Esophagus muscularis mucosa (tissue), 4 donors: ENCODE measurements at regions not wholly inside any gene's neighbourhood (a gene's known extent, or its start where the extent isn't known, plus 50 kb on each side); places are given as distances from the start of the nearest gene placed in this dataset.

ENCODE experiments used
- DNase-seq: peaks from one replicate; pipeline ENCODE4 v3.0.0-alpha.2; 2017; ENCODE audit errors: extremely low spot score
- H3K27ac ChIP-seq, 4 donors: fragments of 200-600 bp; sonication (generic); replicated peaks in 1 of 4; 1 replicate in 3 of 4; 2 replicates in 1 of 4; pipeline ENCODE4 v1.5.1; 2016 to 2019; ENCODE audit warnings: mild to moderate bottlenecking in 1 of 4
- H3K27me3 ChIP-seq, 4 donors: fragments of 200-600 bp; sonication (generic); one replicate each; pipeline versions ENCODE4 v1.5.1 to v1.6.0; 2016 to 2019
- H3K36me3 ChIP-seq, 4 donors: fragments of 200-600 bp; sonication (generic); one replicate each; pipeline ENCODE4 v1.5.1; 2016 to 2019
- H3K4me1 ChIP-seq, 4 donors: fragments of 200-600 bp; sonication (generic); one replicate each; pipeline ENCODE4 v1.5.1; 2016 to 2019
- H3K4me3 ChIP-seq, 4 donors: fragments of 200-600 bp; sonication (generic); 1 replicate in 2 of 4; 2 replicates in 2 of 4; pipeline ENCODE4 v1.5.1; 2016 to 2019; ENCODE audit warnings: mild to moderate bottlenecking in 4 of 4, moderate library complexity in 1 of 4
- H3K9me3 ChIP-seq, 4 donors: fragments of 200-600 bp; sonication (generic); 1 replicate in 3 of 4; 2 replicates in 1 of 4; pipeline ENCODE4 v1.5.1; 2016 to 2019
- EP300 ChIP-seq: sonication (generic); formaldehyde crosslinking; IDR thresholded peaks from one replicate; pipeline ENCODE4 v1.6.1; 2017; ENCODE audit warnings: antibody characterized with exemption
- POLR2A ChIP-seq: fragments of 450-650 bp; IDR thresholded peaks from one replicate; pipeline ENCODE4 v1.6.1; 2017; ENCODE audit warnings: antibody characterized with exemption, moderate library complexity, mild to moderate bottlenecking, low read depth
- POLR2AphosphoS5 ChIP-seq, 2 donors: sonication (generic); formaldehyde crosslinking; IDR thresholded peaks; one replicate each; pipeline ENCODE4 v1.6.1; 2017; ENCODE audit warnings: antibody characterized with exemption in 2 of 2
- WGBS: methylation state at CpG from one replicate; pipeline ENCODE4 v1.1.5; 2018; 5-methylcytosine and 5-hydroxymethylcytosine counted together
- intact Hi-C: fragments of 100-400 bp; cut with DNase I; formaldehyde crosslinking; loops from one replicate; pipeline ENCODE4 v1.15.1; 2023
- TF ChIP-seq, protein P1 (sequence below), 3 experiments: fragments of 200-600 bp in 2 of 3; fragments of 450-650 bp in 1 of 3; sonication (generic) in 2 of 3; IDR thresholded peaks; one replicate each; pipeline ENCODE4 v1.5.1; 2017 to 2019; ENCODE audit warnings: antibody characterized with exemption in 3 of 3, mild to moderate bottlenecking in 2 of 3, moderate library complexity in 1 of 3

DNA sequence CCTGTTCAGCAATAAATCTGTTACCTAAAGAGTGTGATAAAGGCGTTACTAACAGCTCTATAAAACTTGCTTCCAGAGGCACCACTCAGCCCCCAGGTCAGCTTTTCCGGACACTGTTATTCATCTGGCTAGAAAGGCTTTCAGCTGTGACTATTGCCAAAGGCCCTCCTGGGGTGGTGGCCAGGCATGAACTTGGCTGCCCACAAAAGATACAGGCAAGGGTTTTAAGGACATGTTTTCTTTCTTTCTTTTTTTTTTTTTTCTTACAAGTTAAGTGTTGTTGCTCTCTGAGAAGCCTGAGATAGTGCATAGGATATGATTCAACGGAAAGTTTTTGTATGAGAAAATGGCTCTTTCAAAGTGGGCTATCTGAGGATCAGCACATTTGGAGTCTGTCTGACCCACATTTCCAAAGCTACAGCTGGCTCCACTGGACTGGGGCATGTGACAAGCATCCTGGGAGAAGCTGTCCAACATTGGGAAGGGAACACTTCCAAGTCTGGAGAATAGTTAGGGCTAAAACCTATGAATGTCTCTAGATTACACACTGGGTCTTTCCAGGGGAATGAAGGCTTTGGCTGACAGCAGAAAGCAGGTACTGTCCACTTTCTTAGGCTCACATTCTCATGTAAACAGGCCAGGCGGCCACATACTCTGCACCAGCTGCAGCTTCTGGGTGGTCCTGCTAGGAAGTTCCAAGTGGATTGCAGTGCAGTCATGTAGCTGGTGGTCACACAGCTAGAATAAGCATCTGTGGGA, 639.7 kb downstream of the LMO4 start:
- Histone ChIP-seq H3K27me3 (no peaks in the 10 kb centered on the region), H3K9me3 (no peaks in the 10 kb centered on the region), H3K4me1 (peaks cover 0 to 17% (median 11%) of the 10 kb centered on the region in 4 donors), H3K4me3 (no peak overlapping the region), H3K36me3 (no peaks in the 10 kb centered on the region), H3K27ac (peak overlapping the region in 1 of 4 donors; percentile 23)
- TF ChIP-seq POLR2A: no peak
- TF ChIP-seq POLR2AphosphoS5 (IDR thresholded peaks at IDR 0.05): peak in 1 of 2 donors; percentile 14
- TF ChIP-seq EP300: no peak
- TF ChIP-seq, protein P1, sequence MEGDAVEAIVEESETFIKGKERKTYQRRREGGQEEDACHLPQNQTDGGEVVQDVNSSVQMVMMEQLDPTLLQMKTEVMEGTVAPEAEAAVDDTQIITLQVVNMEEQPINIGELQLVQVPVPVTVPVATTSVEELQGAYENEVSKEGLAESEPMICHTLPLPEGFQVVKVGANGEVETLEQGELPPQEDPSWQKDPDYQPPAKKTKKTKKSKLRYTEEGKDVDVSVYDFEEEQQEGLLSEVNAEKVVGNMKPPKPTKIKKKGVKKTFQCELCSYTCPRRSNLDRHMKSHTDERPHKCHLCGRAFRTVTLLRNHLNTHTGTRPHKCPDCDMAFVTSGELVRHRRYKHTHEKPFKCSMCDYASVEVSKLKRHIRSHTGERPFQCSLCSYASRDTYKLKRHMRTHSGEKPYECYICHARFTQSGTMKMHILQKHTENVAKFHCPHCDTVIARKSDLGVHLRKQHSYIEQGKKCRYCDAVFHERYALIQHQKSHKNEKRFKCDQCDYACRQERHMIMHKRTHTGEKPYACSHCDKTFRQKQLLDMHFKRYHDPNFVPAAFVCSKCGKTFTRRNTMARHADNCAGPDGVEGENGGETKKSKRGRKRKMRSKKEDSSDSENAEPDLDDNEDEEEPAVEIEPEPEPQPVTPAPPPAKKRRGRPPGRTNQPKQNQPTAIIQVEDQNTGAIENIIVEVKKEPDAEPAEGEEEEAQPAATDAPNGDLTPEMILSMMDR (IDR thresholded peaks at IDR 0.05): no peak
- intact Hi-C loops: no loop called here
- 56% methylated on average over 4 of the region's 4 CpGs for WGBS
- DNase-seq: no peak

DNA sequence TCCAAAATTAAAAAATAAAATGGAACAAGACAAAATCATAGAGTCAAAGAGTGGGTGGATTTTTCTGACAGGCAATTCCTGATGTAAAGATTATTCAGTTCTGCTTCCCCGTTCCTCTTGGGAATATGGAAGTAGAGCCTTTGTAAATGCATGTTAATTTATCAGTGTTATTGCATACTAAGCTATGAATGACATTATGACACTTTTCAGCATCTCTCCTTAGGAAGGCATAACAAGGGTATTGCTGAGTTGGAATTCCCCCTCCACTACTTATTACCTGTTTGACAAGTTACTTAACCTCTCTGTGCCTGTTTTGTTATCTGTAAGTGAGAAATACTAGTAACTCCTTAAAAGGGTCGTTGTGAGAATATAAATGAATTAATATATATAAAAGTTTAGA, 640.4 kb downstream of the LMO4 start:
- WGBS: 66% methylated on average over 2 of the region's 2 CpGs
- intact Hi-C loops: no loop called here
- no peak for TF ChIP-seq EP300
- TF ChIP-seq POLR2A: no peak
- no peak for TF ChIP-seq POLR2AphosphoS5 (IDR thresholded peaks at IDR 0.05)
- TF ChIP-seq, protein P1 (IDR thresholded peaks at IDR 0.05): no peak
- no peaks in the 10 kb centered on the region for H3K36me3 ChIP-seq
- H3K9me3 ChIP-seq: no peaks in the 10 kb centered on the region
- DNase-seq: no peak
- no peak overlapping the region for H3K27ac ChIP-seq
- no peaks in the 10 kb centered on the region for H3K27me3 ChIP-seq
- H3K4me1 ChIP-seq: peaks cover 0 to 17% (median 11%) of the 10 kb centered on the region in 4 donors
- no peak overlapping the region for H3K4me3 ChIP-seq

DNA sequence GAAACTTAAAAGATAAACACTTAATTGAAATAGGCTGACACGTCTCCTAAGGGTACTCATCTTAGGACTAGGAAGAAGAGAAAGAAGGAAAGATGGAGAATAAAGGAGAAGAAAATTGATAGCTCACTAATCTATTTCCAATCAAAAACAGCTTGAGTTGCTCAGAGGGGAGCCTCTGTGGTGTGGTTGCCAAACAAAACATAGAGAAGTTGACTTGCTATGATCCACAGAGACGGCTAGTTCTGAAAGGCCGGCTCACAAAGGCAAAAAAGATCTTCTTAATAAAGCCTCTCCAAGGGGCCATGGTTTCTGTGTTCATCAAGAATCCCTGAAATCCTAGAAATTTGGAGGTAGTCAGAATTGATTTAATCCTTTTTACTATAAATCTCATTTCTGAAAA, 644.1 kb downstream of the LMO4 start:
- H3K36me3 ChIP-seq: no peaks in the 10 kb centered on the region
- 70% methylated on average over 3 of the region's 3 CpGs for WGBS
- intact Hi-C loops: no loop called here
- no peak overlapping the region for H3K4me3 ChIP-seq
- H3K9me3 ChIP-seq: no peaks in the 10 kb centered on the region
- H3K4me1 ChIP-seq: peaks cover 0 to 13% (median 10%) of the 10 kb centered on the region in 4 donors
- no peak overlapping the region for H3K27ac ChIP-seq
- no peak for TF ChIP-seq POLR2A
- TF ChIP-seq, protein P1 (IDR thresholded peaks at IDR 0.05): no peak
- TF ChIP-seq EP300: no peak
- TF ChIP-seq POLR2AphosphoS5 (IDR thresholded peaks at IDR 0.05): no peak
- no peak for DNase-seq
- no peaks in the 10 kb centered on the region for H3K27me3 ChIP-seq

DNA sequence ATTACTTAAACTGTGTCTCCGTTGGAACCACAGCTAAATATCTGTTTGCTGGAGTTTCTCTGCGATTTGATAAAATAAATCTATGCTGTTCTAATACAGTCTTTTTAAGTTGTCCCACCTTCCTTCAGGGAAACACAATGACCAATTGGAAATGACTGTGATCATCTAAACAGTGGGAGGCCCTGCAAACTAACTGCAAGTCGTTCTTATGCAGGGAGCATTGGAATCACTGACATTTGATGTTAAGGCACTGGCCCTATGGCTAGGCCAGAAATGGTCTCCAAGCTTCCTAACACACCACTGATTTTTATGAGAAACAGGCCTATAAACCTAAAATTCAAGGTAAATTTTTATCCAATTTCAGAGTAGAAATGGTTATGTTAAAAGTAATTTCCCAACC, 645.2 kb downstream of the LMO4 start:
- Histone ChIP-seq H3K9me3 (no peaks in the 10 kb centered on the region), H3K4me1 (peaks cover 0 to 2% (median under 1%) of the 10 kb centered on the region in 4 donors), H3K4me3 (no peak overlapping the region), H3K36me3 (no peaks in the 10 kb centered on the region), H3K27ac (no peak overlapping the region), H3K27me3 (no peaks in the 10 kb centered on the region)
- intact Hi-C loops: no loop called here
- TF ChIP-seq POLR2AphosphoS5 (IDR thresholded peaks at IDR 0.05) (no peak), POLR2A (no peak), EP300 (no peak)
- TF ChIP-seq, protein P1 (IDR thresholded peaks at IDR 0.05): no peak
- WGBS: 75% methylated on average over 3 of the region's 3 CpGs
- no peak for DNase-seq

DNA sequence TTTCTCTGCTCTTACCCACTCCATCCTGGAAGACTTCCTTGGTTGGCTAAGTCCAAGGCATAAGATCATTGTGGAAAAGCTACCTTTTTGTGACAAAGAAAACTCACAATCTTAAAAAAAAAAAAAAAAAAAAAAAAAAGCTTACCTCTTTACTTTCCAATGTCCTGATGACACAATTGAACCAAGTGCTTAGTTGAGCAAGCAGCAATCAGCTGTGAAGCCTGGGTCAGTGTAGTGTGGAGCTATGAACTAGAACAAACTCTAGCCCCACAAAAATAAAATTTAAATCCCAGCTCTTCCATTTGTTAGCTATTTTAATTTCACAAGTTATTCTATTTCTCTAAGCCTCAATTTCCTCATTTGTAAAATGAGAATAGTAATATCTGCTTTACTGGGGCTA, 647.6 kb downstream of the LMO4 start:
- intact Hi-C loops: no loop called here
- no peak for TF ChIP-seq EP300
- TF ChIP-seq POLR2AphosphoS5 (IDR thresholded peaks at IDR 0.05): no peak
- TF ChIP-seq, protein P1 (IDR thresholded peaks at IDR 0.05): no peak
- TF ChIP-seq POLR2A: no peak
- H3K27ac ChIP-seq: no peak overlapping the region
- H3K4me3 ChIP-seq: no peak overlapping the region
- H3K9me3 ChIP-seq: no peaks in the 10 kb centered on the region
- H3K36me3 ChIP-seq: no peaks in the 10 kb centered on the region
- no peaks in the 10 kb centered on the region for H3K4me1 ChIP-seq
- no peaks in the 10 kb centered on the region for H3K27me3 ChIP-seq
- no peak for DNase-seq
